C4-2B (cell line): ENCODE measurements at regions not wholly inside any gene's neighbourhood (a gene's known extent, or its start where the extent isn't known, plus 50 kb on each side); places are given as distances from the start of the nearest gene placed in this dataset.

Experiments used
- H3K27ac ChIP-seq: fragments of 450-650 bp; 2 replicates; pipeline ENCODE4 v1.5.1; 2017
- ZFX ChIP-seq: fragments of 450-650 bp; IDR thresholded peaks from 2 replicates; pipeline ENCODE4 v1.6.1; 2017
- TF ChIP-seq, protein P1 (sequence below): fragments of 450-650 bp; conservative IDR thresholded peaks from 2 replicates; pipeline ENCODE4 v1.5.1; 2017; ENCODE audit warnings: mild to moderate bottlenecking

DNA sequence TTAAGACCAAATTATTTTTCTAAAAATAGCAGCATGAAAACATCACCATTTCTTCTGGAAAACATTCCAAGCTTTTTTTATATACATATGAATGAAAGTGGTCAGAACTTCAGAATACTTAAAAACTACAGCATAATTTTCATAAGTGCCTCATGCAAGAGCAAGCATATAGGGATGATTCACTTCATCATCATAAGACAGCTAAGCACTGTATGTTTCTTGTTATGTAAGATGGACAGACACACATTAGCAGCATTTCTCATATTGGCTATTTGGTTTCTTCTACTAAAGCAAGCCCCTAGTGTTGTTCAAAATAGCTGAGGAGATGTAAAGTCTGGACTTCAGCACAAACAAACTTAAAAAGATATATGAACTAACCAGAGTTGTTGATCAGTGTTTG is 213.1 kb upstream of the NOCT start:
- no peak overlapping the region for H3K27ac ChIP-seq
- TF ChIP-seq, protein P1, sequence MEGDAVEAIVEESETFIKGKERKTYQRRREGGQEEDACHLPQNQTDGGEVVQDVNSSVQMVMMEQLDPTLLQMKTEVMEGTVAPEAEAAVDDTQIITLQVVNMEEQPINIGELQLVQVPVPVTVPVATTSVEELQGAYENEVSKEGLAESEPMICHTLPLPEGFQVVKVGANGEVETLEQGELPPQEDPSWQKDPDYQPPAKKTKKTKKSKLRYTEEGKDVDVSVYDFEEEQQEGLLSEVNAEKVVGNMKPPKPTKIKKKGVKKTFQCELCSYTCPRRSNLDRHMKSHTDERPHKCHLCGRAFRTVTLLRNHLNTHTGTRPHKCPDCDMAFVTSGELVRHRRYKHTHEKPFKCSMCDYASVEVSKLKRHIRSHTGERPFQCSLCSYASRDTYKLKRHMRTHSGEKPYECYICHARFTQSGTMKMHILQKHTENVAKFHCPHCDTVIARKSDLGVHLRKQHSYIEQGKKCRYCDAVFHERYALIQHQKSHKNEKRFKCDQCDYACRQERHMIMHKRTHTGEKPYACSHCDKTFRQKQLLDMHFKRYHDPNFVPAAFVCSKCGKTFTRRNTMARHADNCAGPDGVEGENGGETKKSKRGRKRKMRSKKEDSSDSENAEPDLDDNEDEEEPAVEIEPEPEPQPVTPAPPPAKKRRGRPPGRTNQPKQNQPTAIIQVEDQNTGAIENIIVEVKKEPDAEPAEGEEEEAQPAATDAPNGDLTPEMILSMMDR = no peak
- TF ChIP-seq ZFX = no peak

DNA sequence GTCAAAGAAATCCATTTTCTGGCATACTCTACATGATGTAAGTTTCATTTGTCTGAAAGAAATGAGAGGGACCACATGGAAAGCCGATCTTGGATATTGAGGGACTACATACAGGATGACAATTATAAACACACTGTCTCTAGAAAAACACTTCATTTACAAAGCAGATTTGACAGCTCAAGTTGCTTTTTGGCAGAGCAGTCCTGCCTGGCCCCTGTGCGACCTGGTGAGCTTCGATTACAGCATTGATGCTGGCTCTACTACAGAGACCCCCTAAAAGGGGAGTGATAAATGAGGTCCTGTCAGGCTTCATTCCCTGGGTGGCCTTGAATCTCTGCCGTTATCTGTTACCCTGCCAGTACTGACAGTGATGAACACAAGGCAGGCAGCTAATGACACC is 215.2 kb upstream of the NOCT start:
- TF ChIP-seq, protein P1 = no peak
- TF ChIP-seq ZFX = no peak
- H3K27ac ChIP-seq = no peak overlapping the region

- TF ChIP-seq, protein P1 = no peak
- no peak for TF ChIP-seq ZFX
- H3K27ac ChIP-seq = no peak overlapping the region
These were observed 217.2 kb upstream of the NOCT start for GRCh38 chr4:138798404-138798803.

DNA sequence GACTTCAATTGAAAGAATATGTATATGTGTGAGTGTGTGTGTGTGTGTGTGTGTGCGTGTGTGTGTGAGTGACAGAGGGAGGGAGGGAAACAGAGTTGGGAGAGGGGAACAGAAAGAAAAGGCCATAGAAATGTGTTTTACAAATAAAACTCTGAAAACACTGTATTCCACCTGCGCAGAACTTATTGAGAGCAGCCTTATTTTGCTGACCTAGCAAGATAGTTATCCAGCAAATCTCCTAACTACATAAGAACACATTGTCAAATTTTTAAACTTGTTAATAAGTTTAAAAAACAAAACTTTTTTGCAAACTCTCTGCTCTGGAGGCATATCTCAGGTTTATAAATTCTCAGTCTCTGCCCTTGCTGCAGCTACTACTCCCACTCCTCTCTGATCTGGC is 217.9 kb upstream of the NOCT start:
- H3K27ac ChIP-seq = no peak overlapping the region

GRCh38 chr4:138796761-138797160 is 218.8 kb upstream of the NOCT start:
- TF ChIP-seq ZFX = no peak
- TF ChIP-seq, protein P1 = no peak
- no peak overlapping the region for H3K27ac ChIP-seq

More for the DNA sequence above, 217.9 kb upstream of the NOCT start:
- TF ChIP-seq, protein P1 = no peak
- no peak for TF ChIP-seq ZFX

- no peak overlapping the region for H3K27ac ChIP-seq
- TF ChIP-seq, protein P1 = no peak
These were observed 224.8 kb upstream of the NOCT start for GRCh38 chr4:138790706-138791340.

- TF ChIP-seq, protein P1 = no peak
- TF ChIP-seq ZFX = no peak
- no peak overlapping the region for H3K27ac ChIP-seq
These were observed 225.8 kb upstream of the NOCT start for GRCh38 chr4:138789796-138790195.
